ENCODE measurements at regions not wholly inside any gene's neighbourhood (a gene's known extent, or its start where the extent isn't known, plus 50 kb on each side); places are given as distances from the start of the nearest gene placed in this dataset.

GRCh38 chr6:228881-229651, 63.2 kb upstream of the DUSP22 start:
- no peak for TF ChIP-seq CTCF (IDR thresholded peaks at IDR 0.05)
- no peak for TF ChIP-seq POLR2A (IDR thresholded peaks at IDR 0.05)
